HepG2 (cell line): ENCODE measurements at regions not wholly inside any gene's neighbourhood (a gene's known extent, or its start where the extent isn't known, plus 50 kb on each side); places are given as distances from the start of the nearest gene placed in this dataset.

Source experiments
- ATAC-seq: fragments of 200-7000 bp; cut with Tn5 transposase; 3 replicates; pipeline ENCODE4 v1.9.1; 2020; ENCODE audit warnings: mild to moderate bottlenecking, moderate library complexity
- BruUV-seq: library from RNA; stranded (reverse); fragments of 400-500 nt; replicated peaks from 2 replicates; lab custom pipeline; 2021; lab: Mats Ljungman, UMichigan
- CTCF ChIA-PET: fragments of 300-600 bp; formaldehyde crosslinking; extraction: SDS; loops from one replicate; lab custom pipeline; 2021; ENCODE audit warnings: low total read pairs, inconsistent platforms, low intra/inter-chr PET ratio; lab: Yijun Ruan, JAX
- POLR2A ChIA-PET: fragments of 350-600 bp; sonication (Branson Sonifier 250); formaldehyde crosslinking; loops from one replicate; lab custom pipeline; 2020; ENCODE audit warnings: antibody characterized with exemption, inconsistent platforms; lab: Yijun Ruan, JAX
- DNase-seq: peaks from one replicate; pipeline ENCODE4 v3.0.0-alpha.2; 2015; ENCODE audit warnings: low spot score
- FAIRE-seq: peaks from 3 replicates; lab custom pipeline; 2011; peaks lifted over from hg19 to GRCh38; lab: Jason Lieb, UNC
- H2AFZ ChIP-seq: one replicate; pipeline ENCODE4 v1.6.1; 2011; ENCODE audit warnings: low read length, inconsistent platforms
- H3K27ac ChIP-seq: fragments of 300-600 bp; 3 replicates; pipeline ENCODE4 v1.8.0; 2011; ENCODE audit warnings: mixed run types, mild to moderate bottlenecking, mixed read lengths, low read length, inconsistent platforms; ENCODE audit not compliant: insufficient read depth; ENCODE audit errors: extremely low read length
- H3K27me3 ChIP-seq, 2 experiments: fragments of 200-600 bp in 1 of 2; 2 replicates in 1 of 2; 3 replicates in 1 of 2; pipeline versions ENCODE4 v1.6.0 to v1.8.0; 2011; ENCODE audit warnings: low read length in 2 of 2, mild to moderate bottlenecking in 2 of 2, moderate library complexity in 2 of 2, inconsistent platforms in 1 of 2; ENCODE audit not compliant: insufficient read depth in 2 of 2, control insufficient read depth in 1 of 2
- H3K36me3 ChIP-seq, 2 experiments: fragments of 200-600 bp in 1 of 2; replicated peaks in 1 of 2; 2 replicates in 1 of 2; 3 replicates in 1 of 2; pipeline versions ENCODE4 v1.5.1 to v1.8.0; 2011; ENCODE audit warnings: low read length in 2 of 2, inconsistent platforms in 1 of 2; ENCODE audit not compliant: insufficient read depth in 2 of 2, control insufficient read depth in 1 of 2
- H3K4me1 ChIP-seq: 2 replicates; pipeline ENCODE4 v1.5.1; 2012; ENCODE audit warnings: low read length, inconsistent platforms; ENCODE audit not compliant: insufficient read depth
- H3K4me2 ChIP-seq: 2 replicates; pipeline ENCODE4 v1.6.0; 2011; ENCODE audit warnings: low read depth, low read length, inconsistent platforms
- H3K4me3 ChIP-seq, 3 experiments: fragments of 200-600 bp in 1 of 3; sonication (generic), shearing (Covaris generic) in 1 of 3; replicated peaks in 1 of 3; 2 replicates each; pipeline ENCODE4 v1.5.1; 2011 to 2016; ENCODE audit warnings: low read length in 3 of 3, inconsistent platforms in 2 of 3, low read depth in 2 of 3, mild to moderate bottlenecking in 2 of 3, control low read depth in 1 of 3, mixed read lengths in 1 of 3; ENCODE audit not compliant: insufficient read depth in 1 of 3
- H3K79me2 ChIP-seq: one replicate; pipeline ENCODE4 v1.6.1; 2011; ENCODE audit warnings: low read length, inconsistent platforms; ENCODE audit not compliant: insufficient read depth
- H3K9ac ChIP-seq: 2 replicates; pipeline ENCODE4 v1.6.0; 2011; ENCODE audit warnings: mild to moderate bottlenecking, low read depth, low read length, inconsistent platforms; ENCODE audit not compliant: insufficient read depth
- H3K9me3 ChIP-seq: 2 replicates; pipeline ENCODE4 v1.5.1; 2012; ENCODE audit warnings: mild to moderate bottlenecking, low read length
- H4K20me1 ChIP-seq: 2 replicates; pipeline ENCODE4 v1.6.0; 2011; ENCODE audit warnings: inconsistent platforms, mild to moderate bottlenecking, low read length, moderate library complexity; ENCODE audit not compliant: insufficient read depth
- ATF7-NPFF ChIP-seq: sonication (generic); formaldehyde crosslinking; IDR thresholded peaks from 2 replicates; pipeline ENCODE4 v1.8.1; 2023; ENCODE audit warnings: mild to moderate bottlenecking, low read depth, missing genetic modification reagents, moderate library complexity
- HDAC2 ChIP-seq: sonication (generic); formaldehyde crosslinking; IDR thresholded peaks from 2 replicates; pipeline ENCODE4 v1.4.0; 2020; ENCODE audit warnings: missing genetic modification reagents
- HMGA1 ChIP-seq: sonication (generic); formaldehyde crosslinking; conservative IDR thresholded peaks from 2 replicates; pipeline ENCODE4 v1.4.0; 2020; ENCODE audit warnings: missing genetic modification reagents
- MBD4 ChIP-seq: IDR thresholded peaks from 2 replicates; pipeline ENCODE4 v1.6.1; 2012; ENCODE audit warnings: low read length, inconsistent platforms, borderline replicate concordance
- NFIB ChIP-seq: sonication (generic); formaldehyde crosslinking; IDR thresholded peaks from 2 replicates; pipeline ENCODE4 v1.9.0; 2021; ENCODE audit warnings: missing genetic modification reagents, mild to moderate bottlenecking, borderline replicate concordance
- NRL ChIP-seq: sonication (generic); formaldehyde crosslinking; IDR thresholded peaks from 2 replicates; pipeline ENCODE4 v1.5.0; 2020; ENCODE audit warnings: missing genetic modification reagents, mild to moderate bottlenecking, moderate library complexity, borderline replicate concordance
- ZNF263 ChIP-seq: sonication (generic); formaldehyde crosslinking; IDR thresholded peaks from 2 replicates; pipeline ENCODE4 v1.4.0; 2020; ENCODE audit warnings: missing genetic modification reagents
- ZNF317 ChIP-seq: sonication (generic); formaldehyde crosslinking; IDR thresholded peaks from 2 replicates; pipeline ENCODE4 v1.5.0; 2020; ENCODE audit warnings: mild to moderate bottlenecking, missing genetic modification reagents
- ZNF44 ChIP-seq: sonication (generic); formaldehyde crosslinking; IDR thresholded peaks from 2 replicates; pipeline ENCODE4 v1.5.1; 2020; ENCODE audit warnings: mild to moderate bottlenecking, missing genetic modification reagents
- ZNF670 ChIP-seq: sonication (generic); formaldehyde crosslinking; IDR thresholded peaks from 2 replicates; pipeline ENCODE4 v1.8.0; 2022; ENCODE audit warnings: mild to moderate bottlenecking, missing genetic modification reagents, borderline replicate concordance
- ZNF674 ChIP-seq: sonication (generic); formaldehyde crosslinking; IDR thresholded peaks from 2 replicates; pipeline ENCODE4 v1.5.0; 2020; ENCODE audit warnings: low read depth, mild to moderate bottlenecking, missing genetic modification reagents
- ZNF75D ChIP-seq: sonication (generic); formaldehyde crosslinking; IDR thresholded peaks from 2 replicates; pipeline ENCODE4 v1.8.1; 2023; ENCODE audit warnings: missing genetic modification reagents, mild to moderate bottlenecking, borderline replicate concordance
- WGBS: methylation state at CpG from one replicate; pipeline ENCODE4 v1.1.6; 2017; ENCODE audit warnings: low lambda C conversion rate; 5-methylcytosine and 5-hydroxymethylcytosine counted together
- in situ Hi-C: cut with HindIII; loops from 2 replicates; pipeline ENCODE4 v1.10.0; 2017; ENCODE audit warnings: low pct_unique_long_range_greater_than_20kb; ENCODE audit not compliant: extremely low pct_ligation_motif_present
- intact Hi-C: fragments of 100-400 bp; cut with micrococcal nuclease; formaldehyde crosslinking; loops from one replicate; pipeline ENCODE4 v1.10.0; 2022; ENCODE audit not compliant: unreplicated experiment
- TF ChIP-seq, protein P1 (sequence below): sonication (generic); formaldehyde crosslinking; IDR thresholded peaks from 2 replicates; pipeline ENCODE4 v1.8.1; 2022; ENCODE audit warnings: mild to moderate bottlenecking, missing genetic modification reagents
- TF ChIP-seq, protein P2 (sequence below): sonication (generic); formaldehyde crosslinking; IDR thresholded peaks from 2 replicates; pipeline ENCODE4 v1.4.0; 2020; ENCODE audit warnings: low read depth, mild to moderate bottlenecking, missing genetic modification reagents

DNA sequence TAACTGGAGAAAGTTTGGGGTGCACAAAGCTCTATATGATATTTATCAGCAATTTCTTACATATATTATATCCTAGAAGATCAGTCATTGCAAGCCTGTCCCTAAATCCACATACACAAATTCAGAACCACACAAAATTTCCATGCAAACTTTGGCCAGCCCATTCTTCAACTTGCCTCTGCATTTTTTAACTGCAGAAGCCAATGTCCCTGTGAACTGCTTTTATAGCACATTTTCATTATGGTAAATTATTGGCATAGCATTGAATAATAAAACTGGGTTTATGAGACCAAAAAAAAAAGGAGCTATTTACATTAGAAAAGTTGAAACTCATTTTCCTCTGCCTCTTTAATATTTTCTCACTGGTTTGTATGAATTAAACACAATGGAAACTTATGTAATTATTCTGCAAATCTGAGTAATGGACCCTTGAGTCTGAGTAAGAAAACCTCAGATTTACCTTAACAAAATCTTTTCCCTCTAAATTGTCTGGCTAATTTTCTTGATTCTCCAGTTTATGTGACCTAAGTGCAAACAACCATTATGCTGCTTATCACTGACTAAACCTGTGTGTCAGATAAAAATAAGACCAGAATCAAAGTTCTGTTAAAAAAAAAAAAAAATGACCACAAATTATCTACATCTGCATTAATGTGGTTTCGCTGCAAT, 398.9 kb downstream of the EFNA5 start:
- ATAC-seq: no peak
- BruUV-seq: no TSS peak
- intact Hi-C loops: no loop called here
- in situ Hi-C loops: no loop called here
- DNase-seq: no peak
- FAIRE-seq: no peak
- H3K27ac ChIP-seq: no peak overlapping the region
- H3K4me2 ChIP-seq: no peak overlapping the region
- H2AFZ ChIP-seq: no peak overlapping the region
- H3K27me3 ChIP-seq: no peaks in the 10 kb centered on the region
- ChIA-PET POLR2A (no interaction called here), CTCF (no interaction called here)
- no peaks in the 10 kb centered on the region for H3K9me3 ChIP-seq
- H3K36me3 ChIP-seq: no peaks in the 10 kb centered on the region
- H3K4me3 ChIP-seq: no peak overlapping the region
- H3K9ac ChIP-seq: no peak overlapping the region
- H3K79me2 ChIP-seq: no peaks in the 10 kb centered on the region
- 32% methylated on average over 1 of the region's 1 CpG for WGBS
- TF ChIP-seq, protein P1, sequence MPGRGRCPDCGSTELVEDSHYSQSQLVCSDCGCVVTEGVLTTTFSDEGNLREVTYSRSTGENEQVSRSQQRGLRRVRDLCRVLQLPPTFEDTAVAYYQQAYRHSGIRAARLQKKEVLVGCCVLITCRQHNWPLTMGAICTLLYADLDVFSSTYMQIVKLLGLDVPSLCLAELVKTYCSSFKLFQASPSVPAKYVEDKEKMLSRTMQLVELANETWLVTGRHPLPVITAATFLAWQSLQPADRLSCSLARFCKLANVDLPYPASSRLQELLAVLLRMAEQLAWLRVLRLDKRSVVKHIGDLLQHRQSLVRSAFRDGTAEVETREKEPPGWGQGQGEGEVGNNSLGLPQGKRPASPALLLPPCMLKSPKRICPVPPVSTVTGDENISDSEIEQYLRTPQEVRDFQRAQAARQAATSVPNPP (CRISPR knock-in tag): no peak
- TF ChIP-seq ZNF75D (CRISPR knock-in tag) (no peak), HMGA1 (CRISPR knock-in tag) (no peak), ZNF317 (CRISPR knock-in tag) (no peak), NRL (no peak), ZNF670 (CRISPR knock-in tag) (no peak), NFIB (CRISPR knock-in tag) (no peak), ZNF44 (CRISPR knock-in tag) (no peak), ATF7-NPFF (CRISPR knock-in tag) (no peak), ZNF263 (CRISPR knock-in tag) (no peak), MBD4 (no peak), HDAC2 (CRISPR knock-in tag) (no peak), ZNF674 (CRISPR knock-in tag) (no peak)
- TF ChIP-seq, protein P2, sequence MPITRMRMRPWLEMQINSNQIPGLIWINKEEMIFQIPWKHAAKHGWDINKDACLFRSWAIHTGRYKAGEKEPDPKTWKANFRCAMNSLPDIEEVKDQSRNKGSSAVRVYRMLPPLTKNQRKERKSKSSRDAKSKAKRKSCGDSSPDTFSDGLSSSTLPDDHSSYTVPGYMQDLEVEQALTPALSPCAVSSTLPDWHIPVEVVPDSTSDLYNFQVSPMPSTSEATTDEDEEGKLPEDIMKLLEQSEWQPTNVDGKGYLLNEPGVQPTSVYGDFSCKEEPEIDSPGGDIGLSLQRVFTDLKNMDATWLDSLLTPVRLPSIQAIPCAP (CRISPR knock-in tag): no peak
- no peaks in the 10 kb centered on the region for H3K4me1 ChIP-seq
- H4K20me1 ChIP-seq: no peaks in the 10 kb centered on the region
